ENCODE measurements at regions not wholly inside any gene's neighbourhood (a gene's known extent, or its start where the extent isn't known, plus 50 kb on each side); places are given as distances from the start of the nearest gene placed in this dataset.
A peak's percentile ranks its signal among the peaks of the same experiment; 100 is the strongest.

GRCh38 chr3:13266005-13266404, 154.1 kb downstream of the NUP210 start:
- no peak for DNase-seq (ENCODE audit: low spot score)

- no peak for DNase-seq (ENCODE audit: low spot score)
Measured at GRCh38 chr3:13265507-13265906, 154.6 kb downstream of the NUP210 start.

- no peak for DNase-seq (ENCODE audit: low spot score)
Measured at GRCh38 chr3:13265016-13265415, 155.1 kb downstream of the NUP210 start.

GRCh38 chr3:13264468-13264795, 155.7 kb downstream of the NUP210 start:
- no peak for DNase-seq (ENCODE audit: low spot score)

- DNase-seq (ENCODE audit: low spot score) = peak; percentile 65
Measured at GRCh38 chr3:13263770-13264467, 156.2 kb downstream of the NUP210 start.

GRCh38 chr3:13262493-13263211, 157.5 kb downstream of the NUP210 start:
- DNase-seq (ENCODE audit: low spot score) = peak; percentile 89

GRCh38 chr3:13261892-13262291, 158.2 kb downstream of the NUP210 start:
- no peak for DNase-seq (ENCODE audit: low spot score)

GRCh38 chr3:13261104-13261830, 158.9 kb downstream of the NUP210 start:
- DNase-seq (ENCODE audit: low spot score) = no peak

GRCh38 chr3:13260259-13261103, 159.6 kb downstream of the NUP210 start:
- DNase-seq (ENCODE audit: low spot score) = no peak

GRCh38 chr3:13259831-13260230, 160.3 kb downstream of the NUP210 start:
- DNase-seq (ENCODE audit: low spot score) = no peak

- no peak for DNase-seq (ENCODE audit: low spot score)
Measured at GRCh38 chr3:13258986-13259514, 161.1 kb downstream of the NUP210 start.

- DNase-seq (ENCODE audit: low spot score) = no peak
Measured at GRCh38 chr3:13258280-13258679, 161.8 kb downstream of the NUP210 start.

- DNase-seq (ENCODE audit: low spot score) = no peak
Measured at GRCh38 chr3:13257666-13258065, 162.5 kb downstream of the NUP210 start.

GRCh38 chr3:13256845-13257244, 163.3 kb downstream of the NUP210 start:
- DNase-seq (ENCODE audit: low spot score) = no peak

- no peak for DNase-seq (ENCODE audit: low spot score)
Measured at GRCh38 chr3:13254028-13254951, 165.8 kb downstream of the NUP210 start.

GRCh38 chr3:13253208-13253937, 166.7 kb downstream of the NUP210 start:
- DNase-seq (ENCODE audit: low spot score) = no peak

GRCh38 chr3:13252207-13252606, 167.9 kb downstream of the NUP210 start:
- DNase-seq (ENCODE audit: low spot score) = no peak

- DNase-seq (ENCODE audit: low spot score) = peak; percentile 11
Measured at GRCh38 chr3:13251166-13251903, 168.8 kb downstream of the NUP210 start.

GRCh38 chr3:13249664-13250390, 170.3 kb downstream of the NUP210 start:
- DNase-seq (ENCODE audit: low spot score) = no peak
